Neuron (in vitro differentiated cells): ENCODE measurements at regions not wholly inside any gene's neighbourhood (a gene's known extent, or its start where the extent isn't known, plus 50 kb on each side); places are given as distances from the start of the nearest gene placed in this dataset.
"Not testable (repeated sequence)": the region's sequence is repeated elsewhere in the genome, so short reads cannot be mapped to it uniquely, and the experiment has no call there.

ENCODE experiments used
- H2AFZ ChIP-seq: one replicate; pipeline ENCODE4 v1.6.1; 2013; ENCODE audit warnings: low read depth, mild to moderate bottlenecking, inconsistent platforms, low read length, moderate library complexity
- H3K27me3 ChIP-seq: one replicate; pipeline ENCODE4 v1.6.1; 2013; ENCODE audit warnings: low read length; ENCODE audit not compliant: insufficient read depth
- H3K36me3 ChIP-seq: one replicate; pipeline ENCODE4 v1.6.1; 2013; ENCODE audit warnings: low read length; ENCODE audit not compliant: insufficient read depth
- H3K4me1 ChIP-seq: one replicate; pipeline ENCODE4 v1.6.1; 2013; ENCODE audit warnings: low read length; ENCODE audit not compliant: insufficient read depth
- H3K4me3 ChIP-seq: 2 replicates; pipeline ENCODE4 v1.5.1; 2013; ENCODE audit warnings: mild to moderate bottlenecking, low read length, moderate library complexity
- H3K9me3 ChIP-seq: one replicate; pipeline ENCODE4 v1.6.1; 2013; ENCODE audit warnings: low read length

- Histone ChIP-seq H3K27me3 (no peaks in the 10 kb centered on the region), H3K9me3 (no peaks in the 10 kb centered on the region), H3K36me3 (no peaks in the 10 kb centered on the region), H3K4me1 (peaks cover 39% of the 10 kb centered on the region), H3K4me3 (no peak overlapping the region), H2AFZ (no peak overlapping the region)
Observed at GRCh38 chr9:81819859-81820546, 108.2 kb upstream of the SPATA31D4 start.

DNA sequence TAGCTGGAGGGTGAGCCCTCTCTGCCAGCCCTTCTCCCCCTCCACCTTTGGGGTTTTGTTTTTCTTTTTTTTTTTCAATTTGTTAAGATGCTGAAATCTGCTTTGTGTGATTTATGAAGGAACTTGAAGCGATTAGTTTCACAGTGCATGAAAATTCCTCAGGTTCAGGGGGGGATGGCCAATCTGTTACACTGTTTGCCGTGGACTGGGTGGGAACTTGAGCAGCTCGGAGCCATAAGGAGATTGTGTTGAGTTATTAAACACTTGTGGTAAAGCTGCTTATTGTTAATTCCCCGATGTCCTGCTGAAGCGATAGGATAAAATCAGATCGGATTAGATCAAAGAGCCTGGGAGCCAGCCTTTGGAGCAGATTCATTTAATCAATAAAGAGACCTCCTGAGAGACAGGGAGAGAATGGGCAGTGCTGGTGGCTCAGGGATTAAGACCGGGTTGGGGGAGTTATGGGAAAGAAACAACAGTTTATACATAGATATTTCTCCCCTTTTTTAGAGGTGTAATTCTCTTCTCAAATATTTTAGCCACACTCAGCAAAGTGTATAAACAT is 105.8 kb upstream of the SPATA31D4 start:
- Histone ChIP-seq H3K9me3 (no peaks in the 10 kb centered on the region), H3K27me3 (no peaks in the 10 kb centered on the region), H3K36me3 (no peaks in the 10 kb centered on the region), H3K4me3 (no peak overlapping the region), H3K4me1 (peaks cover 53% of the 10 kb centered on the region), H2AFZ (no peak overlapping the region)

GRCh38 chr9:81822967-81823366 is 105.3 kb upstream of the SPATA31D4 start:
- Histone ChIP-seq H3K4me3 (no peak overlapping the region), H2AFZ (no peak overlapping the region), H3K9me3 (no peaks in the 10 kb centered on the region), H3K36me3 (no peaks in the 10 kb centered on the region), H3K4me1 (peaks cover 53% of the 10 kb centered on the region), H3K27me3 (no peaks in the 10 kb centered on the region)

DNA sequence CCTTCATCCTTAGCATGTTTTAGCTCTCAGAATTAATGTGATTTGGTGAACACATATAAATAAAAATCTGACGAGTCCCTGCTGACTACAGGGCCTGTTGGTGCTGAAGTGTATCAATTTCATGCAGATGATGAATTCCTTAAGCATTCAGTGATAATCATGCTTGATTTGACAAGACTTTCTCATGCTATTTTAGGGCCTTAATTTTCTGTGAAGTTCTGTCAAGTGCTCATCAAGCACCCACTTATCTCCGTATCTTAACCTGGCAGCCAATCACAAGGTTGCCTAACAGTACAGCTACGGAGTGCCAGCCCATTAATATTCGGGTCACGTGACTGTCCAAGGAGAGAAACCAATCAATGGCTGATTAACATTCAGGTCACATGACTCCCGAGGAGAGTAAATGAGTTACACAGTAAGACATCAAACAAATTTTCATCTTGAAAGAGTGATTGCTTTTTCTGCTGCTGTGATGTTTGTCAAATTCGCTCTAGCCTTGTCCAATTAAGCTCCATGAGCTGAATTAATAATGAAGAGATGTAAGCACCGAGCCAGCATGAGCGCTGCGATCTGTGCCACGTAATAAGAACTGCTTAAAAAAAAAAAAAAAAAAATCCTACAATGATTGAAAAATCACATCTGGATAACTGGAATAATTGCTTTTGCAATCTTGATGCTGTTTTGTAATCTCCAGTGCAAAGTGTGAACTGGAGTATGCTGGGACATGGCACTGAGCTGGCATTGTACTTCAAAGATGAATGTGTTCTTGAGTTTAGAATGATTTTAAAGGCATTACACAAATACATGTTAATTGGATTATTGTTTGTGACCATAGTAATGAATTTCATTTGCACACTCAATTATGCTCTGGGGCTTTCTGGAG is 104.3 kb upstream of the SPATA31D4 start:
- H3K27me3 ChIP-seq: no peaks in the 10 kb centered on the region
- no peaks in the 10 kb centered on the region for H3K36me3 ChIP-seq
- no peak overlapping the region for H3K4me3 ChIP-seq
- H3K4me1 ChIP-seq: peaks cover 50% of the 10 kb centered on the region
- no peaks in the 10 kb centered on the region for H3K9me3 ChIP-seq
- H2AFZ ChIP-seq: no peak overlapping the region

GRCh38 chr9:81824802-81825730 is 103.2 kb upstream of the SPATA31D4 start:
- H3K27me3 ChIP-seq: no peaks in the 10 kb centered on the region
- H3K9me3 ChIP-seq: no peaks in the 10 kb centered on the region
- H3K4me3 ChIP-seq: no peak overlapping the region
- no peak overlapping the region for H2AFZ ChIP-seq
- H3K4me1 ChIP-seq: peaks cover 43% of the 10 kb centered on the region
- H3K36me3 ChIP-seq: no peaks in the 10 kb centered on the region

DNA sequence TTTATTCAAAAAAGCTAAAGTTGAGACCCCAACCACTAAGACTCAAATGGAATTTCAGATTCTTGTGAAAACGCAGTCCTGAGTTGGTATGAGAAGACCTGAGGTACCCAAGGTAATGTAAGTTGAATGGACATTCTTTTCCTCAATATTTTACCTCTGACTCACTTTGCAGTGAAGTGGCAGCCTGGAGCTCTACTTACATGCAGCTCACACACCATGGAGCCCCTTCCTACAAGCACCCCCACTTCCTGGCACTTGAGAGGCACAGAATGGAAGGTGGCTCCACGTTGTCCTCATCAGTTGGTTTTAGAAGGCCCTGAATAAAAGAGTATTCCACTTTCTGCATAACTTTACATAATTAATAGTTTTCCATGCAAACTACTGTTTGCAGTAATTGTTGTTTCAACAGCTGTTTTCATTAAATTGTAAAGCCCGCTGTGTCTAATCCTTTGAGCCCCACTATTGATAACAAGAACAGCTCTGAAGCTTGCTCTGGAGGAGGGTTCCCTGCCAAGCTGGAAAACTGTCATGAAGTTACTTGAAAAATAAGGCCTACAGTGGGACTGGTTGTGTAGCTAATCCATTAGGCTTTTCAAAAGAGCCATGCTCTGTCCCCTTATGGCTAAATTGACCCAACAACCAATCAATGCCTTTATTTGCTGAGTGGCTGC is 102.2 kb upstream of the SPATA31D4 start:
- Histone ChIP-seq H2AFZ (no peak overlapping the region), H3K27me3 (no peaks in the 10 kb centered on the region), H3K4me1 (peaks cover 36% of the 10 kb centered on the region), H3K9me3 (no peaks in the 10 kb centered on the region), H3K4me3 (no peak overlapping the region), H3K36me3 (no peaks in the 10 kb centered on the region)

DNA sequence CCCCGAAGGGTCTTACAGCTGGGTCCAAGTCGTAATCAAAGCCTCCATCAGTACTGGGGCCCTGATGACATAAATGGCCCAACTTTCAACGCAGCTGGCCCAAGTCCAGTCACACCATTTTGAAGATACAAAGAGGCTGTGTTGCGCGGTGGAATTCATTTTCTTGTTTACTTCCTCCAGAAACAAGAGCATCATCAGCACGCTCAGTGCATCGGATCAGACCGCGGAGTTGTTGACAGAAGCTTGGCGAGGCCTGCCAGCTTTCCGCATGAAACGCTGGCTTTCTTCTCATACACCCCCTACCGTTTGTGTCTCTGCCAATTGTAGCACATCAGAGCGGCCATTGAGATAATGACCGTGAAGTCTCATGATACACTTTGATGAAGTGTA is 101.7 kb upstream of the SPATA31D4 start:
- peaks cover 36% of the 10 kb centered on the region for H3K4me1 ChIP-seq
- no peaks in the 10 kb centered on the region for H3K27me3 ChIP-seq
- no peaks in the 10 kb centered on the region for H3K9me3 ChIP-seq
- H3K4me3 ChIP-seq: no peak overlapping the region
- no peak overlapping the region for H2AFZ ChIP-seq
- H3K36me3 ChIP-seq: no peaks in the 10 kb centered on the region

DNA sequence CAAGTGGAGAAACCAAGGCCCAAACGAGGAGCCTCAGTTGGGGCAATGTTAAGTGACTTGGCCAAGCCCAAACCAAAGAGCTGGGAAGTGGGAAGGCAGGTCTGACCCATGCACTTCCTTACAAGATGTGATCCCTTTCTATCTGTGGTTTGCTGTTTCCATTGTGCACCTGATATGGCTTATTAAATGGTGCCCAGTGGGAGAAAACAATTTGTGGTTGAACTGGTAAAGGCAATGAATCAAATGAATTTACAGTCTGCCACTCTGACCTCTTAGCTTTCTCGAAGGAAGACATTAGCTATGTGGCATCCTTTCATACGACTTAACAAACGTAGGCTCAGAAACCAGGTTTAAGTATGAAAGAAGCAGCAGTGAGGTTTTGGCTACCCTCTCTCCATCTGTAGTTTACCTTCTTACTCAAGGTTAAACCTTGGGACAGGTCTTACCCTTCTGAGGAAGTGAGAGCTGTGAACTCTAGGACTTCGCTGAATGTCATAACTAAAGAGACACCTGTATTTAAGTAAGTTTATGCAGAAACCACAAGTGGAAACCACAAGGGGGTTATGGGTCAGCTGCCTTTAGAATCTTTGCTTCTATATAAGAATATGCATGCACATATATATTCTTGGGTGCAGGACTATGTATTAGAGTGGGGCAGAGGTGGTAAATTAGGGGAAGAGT is 100.5 kb upstream of the SPATA31D4 start:
- peaks cover 29% of the 10 kb centered on the region for H3K4me1 ChIP-seq
- no peak overlapping the region for H2AFZ ChIP-seq
- H3K27me3 ChIP-seq: no peaks in the 10 kb centered on the region
- no peaks in the 10 kb centered on the region for H3K36me3 ChIP-seq
- H3K9me3 ChIP-seq: no peaks in the 10 kb centered on the region
- no peak overlapping the region for H3K4me3 ChIP-seq

GRCh38 chr9:81829195-81829882 is 98.9 kb upstream of the SPATA31D4 start:
- no peak overlapping the region for H2AFZ ChIP-seq
- no peaks in the 10 kb centered on the region for H3K27me3 ChIP-seq
- no peaks in the 10 kb centered on the region for H3K9me3 ChIP-seq
- H3K4me1 ChIP-seq: peaks cover 14% of the 10 kb centered on the region
- H3K4me3 ChIP-seq: no peak overlapping the region
- H3K36me3 ChIP-seq: no peaks in the 10 kb centered on the region

DNA sequence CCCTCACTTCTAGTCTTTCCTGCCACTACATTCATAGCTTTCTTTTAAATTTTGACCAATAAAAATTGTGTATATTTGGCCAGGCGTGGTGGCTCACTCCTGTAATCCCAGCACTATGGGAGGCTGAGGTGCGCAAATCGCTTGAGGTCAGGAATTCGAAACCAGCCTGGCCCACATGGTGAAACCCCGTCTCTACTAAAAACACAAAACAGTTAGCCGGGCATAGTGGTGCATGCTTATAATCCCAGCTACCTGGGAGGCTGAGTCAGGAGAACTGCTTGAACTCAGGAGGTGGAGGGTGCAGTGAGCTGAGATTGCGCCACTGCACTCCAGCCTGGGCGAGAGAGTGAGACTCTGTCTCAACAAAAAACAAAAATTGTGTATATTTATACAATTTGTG is 97.8 kb upstream of the SPATA31D4 start:
- H2AFZ ChIP-seq, H3K27me3 ChIP-seq, H3K9me3 ChIP-seq, H3K36me3 ChIP-seq, H3K4me3 ChIP-seq: not testable (repeated sequence)
- peaks cover 12% of the 10 kb centered on the region for H3K4me1 ChIP-seq

GRCh38 chr9:81832571-81833285 is 95.5 kb upstream of the SPATA31D4 start:
- Histone ChIP-seq H2AFZ (no peak overlapping the region), H3K27me3 (no peaks in the 10 kb centered on the region), H3K9me3 (no peaks in the 10 kb centered on the region), H3K36me3 (no peaks in the 10 kb centered on the region), H3K4me1 (no peaks in the 10 kb centered on the region), H3K4me3 (no peak overlapping the region)
